Kidney (tissue), 13 donors: ENCODE measurements at regions not wholly inside any gene's neighbourhood (a gene's known extent, or its start where the extent isn't known, plus 50 kb on each side); places are given as distances from the start of the nearest gene placed in this dataset.

Experiments
- DNase-seq, 5 donors: peaks; one replicate each; pipeline ENCODE4 v3.0.0-alpha.2; 2013 to 2020
- FAIRE-seq: peaks from 2 replicates; lab custom pipeline; 2012; peaks lifted over from hg19 to GRCh38; lab: Jason Lieb, UNC
- H3K27ac ChIP-seq, 2 donors: one replicate each; pipeline ENCODE4 v1.7.0; 2013; ENCODE audit warnings: low read depth in 2 of 2, low read length in 2 of 2, inconsistent platforms in 1 of 2
- H3K27me3 ChIP-seq: one replicate; pipeline ENCODE4 v1.7.1; 2013; ENCODE audit warnings: low read length, inconsistent platforms; ENCODE audit not compliant: control insufficient read depth, insufficient read depth
- H3K36me3 ChIP-seq, 3 donors: one replicate each; pipeline versions ENCODE4 v1.7.0 to v1.7.1; 2013; ENCODE audit warnings: low read length in 3 of 3, control low read depth in 1 of 3, inconsistent platforms in 1 of 3; ENCODE audit not compliant: insufficient read depth in 3 of 3, control insufficient read depth in 2 of 3
- H3K4me1 ChIP-seq, 3 donors: one replicate each; pipeline versions ENCODE4 v1.7.0 to v1.7.1; 2013; ENCODE audit warnings: low read length in 3 of 3, inconsistent platforms in 1 of 3, low read depth in 1 of 3; ENCODE audit not compliant: control insufficient read depth in 2 of 3, insufficient read depth in 2 of 3
- H3K4me3 ChIP-seq, 3 donors: one replicate each; pipeline versions ENCODE4 v1.7.0 to v1.8.1; 2013; ENCODE audit warnings: low read length in 3 of 3, control low read depth in 1 of 3, inconsistent platforms in 1 of 3
- H3K9ac ChIP-seq, 3 donors: one replicate each; pipeline versions ENCODE4 v1.7.0 to v1.7.1; 2013; ENCODE audit warnings: low read length in 3 of 3, control low read depth in 1 of 3, inconsistent platforms in 1 of 3
- H3K9me3 ChIP-seq, 3 donors: one replicate each; pipeline versions ENCODE4 v1.7.0 to v1.7.1; 2013; ENCODE audit warnings: low read length in 3 of 3, control low read depth in 1 of 3, inconsistent platforms in 1 of 3; ENCODE audit not compliant: control insufficient read depth in 2 of 3, insufficient read depth in 1 of 3
- intact Hi-C: fragments of 100-400 bp; cut with DNase I; formaldehyde crosslinking; loops from one replicate; pipeline ENCODE4 v1.11.1; 2022
- TF ChIP-seq, protein P1 (sequence below): IDR thresholded peaks from 3 replicates; pipeline ENCODE4 v1.5.1; 2012; ENCODE audit warnings: mild to moderate bottlenecking, moderate library complexity, borderline replicate concordance; ENCODE audit not compliant: insufficient read depth; ENCODE audit errors: extremely low read depth
- donor health status: control.
- donor health status: control.
- donor health status: control.
- donor health status: control.
- donor health status: control.
- donor health status: DM: yes; HTN: yes; CAD: no.
- donor health status: Normal renal cell carcinoma (clear cell type).

DNA sequence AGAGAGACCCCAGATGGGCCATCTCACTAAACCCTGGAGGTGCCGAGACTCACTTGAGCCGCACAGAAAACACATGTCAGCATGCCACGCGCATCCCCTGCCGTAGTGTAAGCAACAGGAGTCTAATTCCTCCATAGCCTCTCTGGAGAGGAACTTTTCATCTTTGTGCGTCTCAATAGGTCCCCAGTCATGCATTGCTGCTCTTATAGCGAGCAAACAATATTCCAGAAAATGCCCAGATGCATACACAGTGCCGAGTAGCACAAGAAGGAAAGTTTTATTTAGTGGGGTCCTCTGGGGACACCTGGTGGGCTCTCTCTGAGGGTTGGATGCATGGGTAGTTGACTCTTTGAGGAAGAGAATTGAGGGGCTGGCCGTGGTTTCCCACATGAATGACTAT lies 97.9 kb upstream of the DAP start:
- FAIRE-seq (no peak), DNase-seq (no peak)
- intact Hi-C loops, result no loop called here
- Histone ChIP-seq H3K4me1 (peaks cover 0 to 5% (median 0%) of the 10 kb centered on the region in 3 donors), H3K9me3 (no peaks in the 10 kb centered on the region), H3K9ac (no peak overlapping the region), H3K27me3 (no peaks in the 10 kb centered on the region), H3K27ac (no peak overlapping the region), H3K36me3 (no peaks in the 10 kb centered on the region), H3K4me3 (no peak overlapping the region)
- TF ChIP-seq, protein P1, sequence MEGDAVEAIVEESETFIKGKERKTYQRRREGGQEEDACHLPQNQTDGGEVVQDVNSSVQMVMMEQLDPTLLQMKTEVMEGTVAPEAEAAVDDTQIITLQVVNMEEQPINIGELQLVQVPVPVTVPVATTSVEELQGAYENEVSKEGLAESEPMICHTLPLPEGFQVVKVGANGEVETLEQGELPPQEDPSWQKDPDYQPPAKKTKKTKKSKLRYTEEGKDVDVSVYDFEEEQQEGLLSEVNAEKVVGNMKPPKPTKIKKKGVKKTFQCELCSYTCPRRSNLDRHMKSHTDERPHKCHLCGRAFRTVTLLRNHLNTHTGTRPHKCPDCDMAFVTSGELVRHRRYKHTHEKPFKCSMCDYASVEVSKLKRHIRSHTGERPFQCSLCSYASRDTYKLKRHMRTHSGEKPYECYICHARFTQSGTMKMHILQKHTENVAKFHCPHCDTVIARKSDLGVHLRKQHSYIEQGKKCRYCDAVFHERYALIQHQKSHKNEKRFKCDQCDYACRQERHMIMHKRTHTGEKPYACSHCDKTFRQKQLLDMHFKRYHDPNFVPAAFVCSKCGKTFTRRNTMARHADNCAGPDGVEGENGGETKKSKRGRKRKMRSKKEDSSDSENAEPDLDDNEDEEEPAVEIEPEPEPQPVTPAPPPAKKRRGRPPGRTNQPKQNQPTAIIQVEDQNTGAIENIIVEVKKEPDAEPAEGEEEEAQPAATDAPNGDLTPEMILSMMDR, result no peak

DNA sequence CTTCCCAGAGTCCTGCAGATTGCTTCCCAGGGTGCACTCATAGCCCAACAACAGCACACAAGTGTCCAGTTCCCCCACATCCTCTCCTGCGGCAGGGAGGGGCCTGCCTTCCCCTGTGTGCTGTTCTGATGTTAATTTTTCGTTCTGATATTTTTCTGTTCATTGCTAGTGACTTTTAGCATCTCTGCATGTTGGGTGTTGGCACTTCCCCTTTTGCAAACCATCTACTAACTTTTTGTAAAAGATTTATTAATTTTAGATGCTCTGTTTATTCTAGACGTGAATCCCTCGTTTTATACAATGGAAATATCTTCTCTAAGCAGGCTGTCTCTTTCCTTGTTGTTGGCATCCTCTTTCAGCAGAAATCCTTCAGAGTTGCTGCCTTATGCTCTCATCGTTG lies 97.3 kb upstream of the DAP start:
- intact Hi-C loops, result no loop called here
- Histone ChIP-seq H3K36me3 (no peaks in the 10 kb centered on the region), H3K4me1 (peaks cover 0 to 5% (median 0%) of the 10 kb centered on the region in 3 donors), H3K27me3 (no peaks in the 10 kb centered on the region), H3K9ac (no peak overlapping the region), H3K27ac (no peak overlapping the region), H3K9me3 (no peaks in the 10 kb centered on the region), H3K4me3 (no peak overlapping the region)
- DNase-seq, result no peak
- TF ChIP-seq, protein P1, result no peak
- no peak for FAIRE-seq

DNA sequence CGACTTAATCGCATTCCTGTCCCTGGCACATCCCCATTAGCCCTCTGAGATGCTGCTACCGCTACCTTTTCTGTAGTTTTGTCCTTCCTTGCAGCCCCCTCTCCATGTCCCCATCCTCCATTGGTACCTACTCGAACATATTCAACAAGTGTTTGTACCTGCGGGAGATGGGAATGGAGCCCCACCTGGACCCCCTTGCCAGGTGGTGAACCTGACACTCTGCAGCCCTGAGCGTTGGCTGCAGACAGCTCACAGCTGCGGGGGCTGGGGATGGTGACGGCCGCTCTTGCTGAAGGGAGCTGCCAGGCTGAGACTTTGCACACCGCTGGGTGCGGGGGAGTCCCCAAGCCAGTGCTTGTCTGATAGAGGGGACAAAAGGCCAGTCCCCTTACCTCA lies 96.3 kb upstream of the DAP start:
- Histone ChIP-seq H3K36me3 (no peaks in the 10 kb centered on the region), H3K9ac (no peak overlapping the region), H3K9me3 (no peaks in the 10 kb centered on the region), H3K27me3 (no peaks in the 10 kb centered on the region), H3K27ac (no peak overlapping the region), H3K4me3 (no peak overlapping the region), H3K4me1 (peaks cover 0 to 5% (median 0%) of the 10 kb centered on the region in 3 donors)
- TF ChIP-seq, protein P1, result no peak
- DNase-seq (peak in 4 of 5 donors; percentile 47 to 81 (median 66)), FAIRE-seq (no peak)
- intact Hi-C loops, result no loop called here
